ENCODE measurements at regions not wholly inside any gene's neighbourhood (a gene's known extent, or its start where the extent isn't known, plus 50 kb on each side); places are given as distances from the start of the nearest gene placed in this dataset.
"Not testable (repeated sequence)": the region's sequence is repeated elsewhere in the genome, so short reads cannot be mapped to it uniquely, and the experiment has no call there.

DNA sequence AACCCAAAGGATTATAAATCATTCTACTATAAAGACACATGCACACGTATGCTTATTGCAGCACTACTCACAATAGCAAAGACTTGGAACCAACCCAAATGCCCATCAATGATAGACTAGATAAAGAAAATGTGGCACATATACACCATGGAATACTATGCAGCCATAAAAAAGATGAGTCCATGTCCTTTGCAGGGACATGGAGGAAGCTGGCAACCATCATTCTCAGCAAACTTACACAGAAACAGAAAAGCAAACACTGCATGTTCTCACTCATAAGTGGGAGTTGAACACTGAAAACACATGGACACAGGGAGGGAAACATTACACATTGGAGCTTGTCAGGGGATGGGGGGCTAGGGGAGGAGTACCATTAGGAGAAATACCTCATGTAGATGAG lies 262.6 kb downstream of the PDCD6IP start:
- H3K36me3 ChIP-seq (ENCODE audit: insufficient read depth, low read length); H3K79me2 ChIP-seq (ENCODE audit: control insufficient read depth, insufficient read depth, low read length, unreplicated experiment): not testable (repeated sequence)

DNA sequence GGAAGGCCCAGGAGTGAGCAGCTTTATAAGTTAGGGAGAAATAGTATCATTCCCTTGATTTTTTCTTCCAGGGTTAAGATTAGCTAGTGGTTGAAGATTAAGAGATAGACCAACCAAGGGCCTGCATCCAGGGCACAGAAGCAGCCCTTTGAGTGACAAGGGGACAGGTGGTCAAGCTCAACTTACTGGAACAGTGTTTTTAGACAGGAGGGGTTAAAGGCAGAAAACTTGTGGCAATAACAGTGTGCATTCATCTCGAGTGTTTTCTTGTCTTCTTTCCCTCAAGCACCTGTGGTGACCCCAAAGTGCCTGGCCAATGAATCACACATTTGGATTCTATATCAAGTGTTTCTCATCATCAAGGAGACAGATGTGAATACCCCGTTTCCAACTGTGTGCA lies 267.5 kb downstream of the PDCD6IP start:
- H3K79me2 ChIP-seq (ENCODE audit: control insufficient read depth, insufficient read depth, low read length, unreplicated experiment): no peaks in the 10 kb centered on the region
- no peaks in the 10 kb centered on the region for H3K4me1 ChIP-seq (ENCODE audit: control insufficient read depth, insufficient read depth, low read length, unreplicated experiment)
- peaks cover 43% of the 10 kb centered on the region for H3K27me3 ChIP-seq (ENCODE audit: insufficient read depth, low read length)
- H3K36me3 ChIP-seq (ENCODE audit: insufficient read depth, low read length): no peaks in the 10 kb centered on the region
- no peak overlapping the region for H3K27ac ChIP-seq (ENCODE audit: low read depth, low read length)
- H3K4me3 ChIP-seq (ENCODE audit: low read depth, low read length): no peak overlapping the region
- no peak overlapping the region for H2AFZ ChIP-seq (ENCODE audit: low read length, unreplicated experiment)

More for the DNA sequence above, 262.6 kb downstream of the PDCD6IP start:
- not testable (repeated sequence) for H3K4me1 ChIP-seq (ENCODE audit: control insufficient read depth, insufficient read depth, low read length, unreplicated experiment); H2AFZ ChIP-seq (ENCODE audit: low read length, unreplicated experiment); H3K27ac ChIP-seq (ENCODE audit: low read depth, low read length); H3K4me3 ChIP-seq (ENCODE audit: low read depth, low read length)
- peaks cover 15% of the 10 kb centered on the region for H3K27me3 ChIP-seq (ENCODE audit: insufficient read depth, low read length)

DNA sequence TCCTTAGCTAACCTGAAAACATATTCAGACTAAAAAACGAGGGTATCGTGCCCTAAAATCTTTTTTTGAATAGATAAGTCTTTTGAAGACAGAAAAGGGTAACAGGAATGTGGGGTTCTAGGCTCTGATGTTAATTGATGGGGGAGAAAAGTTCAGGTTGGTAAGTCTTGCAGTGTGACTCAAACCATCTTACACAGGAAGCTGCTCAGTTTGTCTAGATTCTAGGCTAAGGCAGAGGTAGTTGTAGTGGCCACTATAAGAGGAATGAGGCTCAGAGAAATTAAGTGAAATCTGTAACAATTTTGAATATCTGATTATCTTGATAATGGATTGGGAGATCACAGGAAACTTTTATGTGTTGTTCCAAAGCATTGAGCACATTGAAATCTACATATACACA lies 267.9 kb downstream of the PDCD6IP start:
- Histone ChIP-seq H2AFZ (ENCODE audit: low read length, unreplicated experiment) (no peak overlapping the region), H3K4me1 (ENCODE audit: control insufficient read depth, insufficient read depth, low read length, unreplicated experiment) (no peaks in the 10 kb centered on the region), H3K27me3 (ENCODE audit: insufficient read depth, low read length) (peaks cover 44% of the 10 kb centered on the region), H3K36me3 (ENCODE audit: insufficient read depth, low read length) (no peaks in the 10 kb centered on the region), H3K27ac (ENCODE audit: low read depth, low read length) (no peak overlapping the region), H3K4me3 (ENCODE audit: low read depth, low read length) (no peak overlapping the region), H3K79me2 (ENCODE audit: control insufficient read depth, insufficient read depth, low read length, unreplicated experiment) (no peaks in the 10 kb centered on the region)

DNA sequence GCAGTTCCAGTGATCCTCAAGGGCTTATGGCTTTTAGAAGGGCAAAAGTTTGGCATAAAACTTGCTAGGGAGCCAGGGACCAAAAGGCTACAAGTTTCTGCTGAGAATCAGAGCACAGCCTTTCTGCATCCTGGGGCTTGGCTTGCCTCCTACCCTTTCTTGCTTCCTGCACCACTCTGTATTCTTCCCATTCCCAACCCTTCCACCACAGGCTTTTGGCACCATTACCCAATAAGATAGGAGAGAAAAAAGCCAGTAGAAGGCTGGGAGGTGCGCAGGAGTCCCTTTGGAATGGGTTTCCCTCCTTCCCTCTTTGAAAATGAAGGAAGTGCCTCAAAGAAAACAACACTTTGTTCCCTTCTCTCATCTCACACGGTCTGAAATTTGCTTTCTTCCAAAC lies 268.6 kb downstream of the PDCD6IP start:
- no peaks in the 10 kb centered on the region for H3K79me2 ChIP-seq (ENCODE audit: control insufficient read depth, insufficient read depth, low read length, unreplicated experiment)
- H3K27me3 ChIP-seq (ENCODE audit: insufficient read depth, low read length): peaks cover 51% of the 10 kb centered on the region
- H3K4me3 ChIP-seq (ENCODE audit: low read depth, low read length): no peak overlapping the region
- no peak overlapping the region for H2AFZ ChIP-seq (ENCODE audit: low read length, unreplicated experiment)
- H3K27ac ChIP-seq (ENCODE audit: low read depth, low read length): no peak overlapping the region
- H3K4me1 ChIP-seq (ENCODE audit: control insufficient read depth, insufficient read depth, low read length, unreplicated experiment): no peaks in the 10 kb centered on the region
- no peaks in the 10 kb centered on the region for H3K36me3 ChIP-seq (ENCODE audit: insufficient read depth, low read length)

DNA sequence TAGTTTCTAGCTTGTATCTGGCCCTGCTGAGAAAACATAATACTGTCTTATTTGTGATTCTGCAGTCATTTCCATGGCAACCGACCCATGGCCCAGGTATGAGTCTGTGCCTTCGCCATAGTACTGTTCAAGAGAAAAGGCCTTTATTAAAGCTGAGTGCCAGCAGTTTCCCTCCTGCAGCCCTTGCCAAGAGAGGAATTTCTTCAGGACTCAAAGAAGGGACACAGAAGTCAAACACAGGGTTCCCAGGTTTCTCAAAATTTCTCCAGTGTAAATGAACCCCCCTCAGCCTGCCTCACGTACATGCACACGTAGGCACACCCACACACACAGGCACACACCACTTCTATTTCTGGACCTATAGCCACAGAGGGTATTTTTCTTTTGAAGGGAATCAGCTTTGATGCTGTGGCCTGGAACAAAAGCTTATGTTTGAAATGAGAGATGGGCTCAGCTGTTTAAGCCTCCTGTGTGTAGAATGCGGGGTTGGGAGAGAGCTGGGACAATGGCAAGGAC lies 269.2 kb downstream of the PDCD6IP start:
- Histone ChIP-seq H3K36me3 (ENCODE audit: insufficient read depth, low read length) (no peaks in the 10 kb centered on the region), H3K4me1 (ENCODE audit: control insufficient read depth, insufficient read depth, low read length, unreplicated experiment) (no peaks in the 10 kb centered on the region), H2AFZ (ENCODE audit: low read length, unreplicated experiment) (no peak overlapping the region), H3K79me2 (ENCODE audit: control insufficient read depth, insufficient read depth, low read length, unreplicated experiment) (no peaks in the 10 kb centered on the region), H3K27me3 (ENCODE audit: insufficient read depth, low read length) (peaks cover 51% of the 10 kb centered on the region), H3K27ac (ENCODE audit: low read depth, low read length) (no peak overlapping the region), H3K4me3 (ENCODE audit: low read depth, low read length) (no peak overlapping the region)

DNA sequence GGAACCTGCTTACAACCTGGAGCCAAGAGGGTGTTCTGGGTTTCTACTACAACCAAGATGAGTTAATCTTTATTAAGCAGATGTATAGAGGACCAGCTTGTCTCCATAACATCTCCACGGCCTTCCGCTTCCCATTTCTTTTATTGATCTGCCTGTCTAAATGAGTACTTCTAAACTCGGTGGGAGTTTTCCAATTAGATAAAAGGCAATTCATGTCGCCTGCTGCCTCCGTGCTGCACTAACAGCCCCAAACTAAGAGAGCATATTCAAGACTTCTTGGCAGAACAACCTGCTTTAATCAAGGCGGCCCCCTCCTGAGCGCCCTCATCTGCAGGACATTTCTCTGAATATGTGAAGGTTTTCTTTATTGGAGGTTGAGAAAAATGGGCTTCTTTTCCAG lies 270.1 kb downstream of the PDCD6IP start:
- no peaks in the 10 kb centered on the region for H3K36me3 ChIP-seq (ENCODE audit: insufficient read depth, low read length)
- H2AFZ ChIP-seq (ENCODE audit: low read length, unreplicated experiment): no peak overlapping the region
- peaks cover 51% of the 10 kb centered on the region for H3K27me3 ChIP-seq (ENCODE audit: insufficient read depth, low read length)
- H3K27ac ChIP-seq (ENCODE audit: low read depth, low read length): no peak overlapping the region
- no peak overlapping the region for H3K4me3 ChIP-seq (ENCODE audit: low read depth, low read length)
- no peaks in the 10 kb centered on the region for H3K79me2 ChIP-seq (ENCODE audit: control insufficient read depth, insufficient read depth, low read length, unreplicated experiment)
- H3K4me1 ChIP-seq (ENCODE audit: control insufficient read depth, insufficient read depth, low read length, unreplicated experiment): no peaks in the 10 kb centered on the region

DNA sequence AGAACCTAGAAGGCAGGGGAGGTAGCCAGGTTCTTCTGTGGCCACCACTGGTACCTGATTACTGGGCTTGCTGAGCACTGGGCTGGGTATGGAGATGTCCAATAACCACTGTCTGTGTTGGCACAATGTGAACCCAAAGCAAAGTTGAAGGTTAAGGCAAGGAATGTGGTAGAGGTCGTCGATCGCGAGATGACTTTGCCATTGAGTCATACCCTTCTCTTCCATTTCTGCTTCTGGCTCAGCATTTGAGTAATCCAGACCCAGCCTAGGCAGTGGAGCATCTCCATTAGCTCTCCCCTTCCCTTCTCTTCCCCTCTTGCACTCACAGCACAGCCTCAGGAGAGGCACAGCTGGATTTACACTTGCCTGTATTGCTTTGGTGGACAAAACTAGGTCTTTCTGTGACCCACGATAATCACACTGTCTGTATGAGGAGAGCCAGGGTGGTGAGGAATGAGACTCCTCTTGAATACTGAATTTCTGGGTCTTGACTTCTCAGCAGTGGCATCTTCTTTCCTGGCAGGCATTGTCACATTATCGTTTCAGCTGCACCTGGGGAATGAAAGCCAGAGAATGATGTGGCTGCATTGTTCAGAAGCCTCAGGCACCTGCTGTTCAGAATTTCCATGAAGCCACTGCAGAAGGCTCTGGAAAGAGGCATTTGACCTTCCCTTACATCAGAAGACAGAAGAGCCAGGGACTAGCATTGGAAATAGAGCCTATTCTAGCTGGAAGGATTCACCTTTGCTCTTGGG lies 272.6 kb downstream of the PDCD6IP start:
- H2AFZ ChIP-seq (ENCODE audit: low read length, unreplicated experiment): no peak overlapping the region
- no peaks in the 10 kb centered on the region for H3K4me1 ChIP-seq (ENCODE audit: control insufficient read depth, insufficient read depth, low read length, unreplicated experiment)
- no peak overlapping the region for H3K27ac ChIP-seq (ENCODE audit: low read depth, low read length)
- no peaks in the 10 kb centered on the region for H3K36me3 ChIP-seq (ENCODE audit: insufficient read depth, low read length)
- no peaks in the 10 kb centered on the region for H3K79me2 ChIP-seq (ENCODE audit: control insufficient read depth, insufficient read depth, low read length, unreplicated experiment)
- H3K27me3 ChIP-seq (ENCODE audit: insufficient read depth, low read length): peaks cover 38% of the 10 kb centered on the region
- no peak overlapping the region for H3K4me3 ChIP-seq (ENCODE audit: low read depth, low read length)

DNA sequence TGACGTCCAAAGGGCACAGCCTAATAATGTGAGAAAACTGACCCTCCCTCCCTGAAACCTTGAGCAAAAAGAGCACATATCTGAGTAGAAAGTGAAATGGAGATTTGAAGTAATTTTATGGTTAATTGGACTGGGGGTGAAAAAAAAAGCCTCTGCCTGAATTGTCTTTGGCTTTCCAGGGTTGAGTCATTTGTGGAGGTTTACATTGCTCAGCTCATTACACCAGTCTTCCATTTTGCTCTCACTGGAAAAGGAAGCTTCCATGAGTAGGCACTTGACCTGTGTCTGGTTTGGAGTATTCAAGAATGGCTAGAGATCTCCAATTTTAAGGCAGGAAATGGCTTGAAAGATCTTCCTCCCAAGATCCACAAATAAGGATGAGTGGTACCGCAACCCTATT lies 273.9 kb downstream of the PDCD6IP start:
- Histone ChIP-seq H3K79me2 (ENCODE audit: control insufficient read depth, insufficient read depth, low read length, unreplicated experiment) (no peaks in the 10 kb centered on the region), H3K27me3 (ENCODE audit: insufficient read depth, low read length) (peaks cover 44% of the 10 kb centered on the region), H3K27ac (ENCODE audit: low read depth, low read length) (no peak overlapping the region), H3K4me3 (ENCODE audit: low read depth, low read length) (no peak overlapping the region), H2AFZ (ENCODE audit: low read length, unreplicated experiment) (no peak overlapping the region), H3K4me1 (ENCODE audit: control insufficient read depth, insufficient read depth, low read length, unreplicated experiment) (no peaks in the 10 kb centered on the region), H3K36me3 (ENCODE audit: insufficient read depth, low read length) (no peaks in the 10 kb centered on the region)

DNA sequence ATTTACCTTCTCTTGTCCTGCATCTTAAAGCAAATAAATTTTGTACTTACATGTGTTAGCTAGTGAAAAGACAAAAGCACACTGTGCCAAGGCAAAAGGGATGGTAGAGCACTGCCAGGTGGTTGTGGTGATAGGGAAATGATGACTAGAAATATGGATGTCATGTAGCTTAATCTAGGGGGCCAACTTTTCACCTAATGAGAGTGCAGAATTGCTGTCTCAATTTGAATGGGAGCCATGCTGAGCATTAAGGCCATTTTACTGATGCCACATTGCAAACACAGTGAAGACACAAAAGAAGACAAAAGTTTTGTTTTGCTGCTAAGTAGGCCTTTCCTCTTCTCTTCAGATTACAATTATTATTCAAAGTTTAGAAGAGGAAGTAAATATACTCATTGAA lies 274.7 kb downstream of the PDCD6IP start:
- Histone ChIP-seq H3K27me3 (ENCODE audit: insufficient read depth, low read length) (peaks cover 44% of the 10 kb centered on the region), H2AFZ (ENCODE audit: low read length, unreplicated experiment) (no peak overlapping the region), H3K79me2 (ENCODE audit: control insufficient read depth, insufficient read depth, low read length, unreplicated experiment) (no peaks in the 10 kb centered on the region), H3K4me1 (ENCODE audit: control insufficient read depth, insufficient read depth, low read length, unreplicated experiment) (no peaks in the 10 kb centered on the region), H3K27ac (ENCODE audit: low read depth, low read length) (no peak overlapping the region), H3K36me3 (ENCODE audit: insufficient read depth, low read length) (no peaks in the 10 kb centered on the region), H3K4me3 (ENCODE audit: low read depth, low read length) (no peak overlapping the region)

DNA sequence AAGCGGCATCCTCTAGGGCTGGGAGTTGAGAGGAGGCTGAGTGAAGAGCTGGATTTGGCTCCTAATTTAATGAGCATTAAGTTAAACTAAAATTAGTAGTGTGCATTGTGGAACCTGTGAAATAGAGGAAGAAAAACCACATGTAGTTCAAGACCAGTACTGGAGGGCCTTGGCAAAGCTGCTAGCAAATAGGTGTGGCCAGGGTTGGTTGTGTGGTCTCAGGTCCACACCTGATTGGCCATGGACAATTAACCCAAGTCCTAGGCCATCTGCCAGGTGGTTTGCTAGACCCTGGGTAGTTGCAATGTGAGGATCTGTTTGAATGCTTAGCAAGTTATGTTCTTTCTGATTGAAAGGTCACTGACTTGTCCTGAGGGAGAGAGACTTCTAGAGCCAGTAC lies 275.5 kb downstream of the PDCD6IP start:
- Histone ChIP-seq H2AFZ (ENCODE audit: low read length, unreplicated experiment) (no peak overlapping the region), H3K4me1 (ENCODE audit: control insufficient read depth, insufficient read depth, low read length, unreplicated experiment) (no peaks in the 10 kb centered on the region), H3K4me3 (ENCODE audit: low read depth, low read length) (no peak overlapping the region), H3K36me3 (ENCODE audit: insufficient read depth, low read length) (no peaks in the 10 kb centered on the region), H3K27ac (ENCODE audit: low read depth, low read length) (no peak overlapping the region), H3K79me2 (ENCODE audit: control insufficient read depth, insufficient read depth, low read length, unreplicated experiment) (no peaks in the 10 kb centered on the region), H3K27me3 (ENCODE audit: insufficient read depth, low read length) (peaks cover 37% of the 10 kb centered on the region)

DNA sequence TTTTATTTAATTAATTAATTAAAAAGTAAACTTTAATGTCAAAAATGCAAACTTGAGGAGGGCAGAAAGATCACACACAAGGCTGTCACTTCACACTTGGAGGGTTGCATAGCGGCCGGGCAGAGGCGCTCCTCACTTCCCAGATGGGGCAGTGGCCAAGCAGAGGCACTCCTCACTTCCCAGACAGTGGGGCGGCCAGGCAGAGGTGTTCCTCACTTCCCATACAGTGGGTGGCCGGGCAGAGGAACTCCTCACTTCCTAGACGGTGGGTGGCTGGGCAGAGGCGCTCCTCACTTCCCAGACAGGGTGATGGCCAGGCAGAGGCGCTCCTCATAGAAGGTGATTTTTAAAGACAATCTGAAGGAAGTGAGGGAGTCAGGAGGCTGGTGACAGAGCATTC lies 277.5 kb downstream of the PDCD6IP start:
- H2AFZ ChIP-seq (ENCODE audit: low read length, unreplicated experiment): no peak overlapping the region
- no peaks in the 10 kb centered on the region for H3K4me1 ChIP-seq (ENCODE audit: control insufficient read depth, insufficient read depth, low read length, unreplicated experiment)
- H3K36me3 ChIP-seq (ENCODE audit: insufficient read depth, low read length): no peaks in the 10 kb centered on the region
- H3K79me2 ChIP-seq (ENCODE audit: control insufficient read depth, insufficient read depth, low read length, unreplicated experiment): no peaks in the 10 kb centered on the region
- H3K27me3 ChIP-seq (ENCODE audit: insufficient read depth, low read length): peaks cover 27% of the 10 kb centered on the region
- H3K4me3 ChIP-seq (ENCODE audit: low read depth, low read length): no peak overlapping the region
- no peak overlapping the region for H3K27ac ChIP-seq (ENCODE audit: low read depth, low read length)
